ENCODE measurements at regions not wholly inside any gene's neighbourhood (a gene's known extent, or its start where the extent isn't known, plus 50 kb on each side); places are given as distances from the start of the nearest gene placed in this dataset.
"Not testable (repeated sequence)": the region's sequence is repeated elsewhere in the genome, so short reads cannot be mapped to it uniquely, and the experiment has no call there.

GRCh38 chr2:198296665-198297308 is 492.4 kb downstream of the PLCL1 start:
- peak; percentile 68 for DNase-seq (ENCODE audit: low spot score)

- DNase-seq (ENCODE audit: low spot score) = no peak
These were observed 488.9 kb downstream of the PLCL1 start for GRCh38 chr2:198293281-198293680.

- DNase-seq (ENCODE audit: low spot score) = no peak
These were observed 485.4 kb downstream of the PLCL1 start for GRCh38 chr2:198289811-198290210.

GRCh38 chr2:198287706-198288105 is 483.3 kb downstream of the PLCL1 start:
- DNase-seq (ENCODE audit: low spot score) = no peak

GRCh38 chr2:198285216-198285615 is 480.8 kb downstream of the PLCL1 start:
- no peak for DNase-seq (ENCODE audit: low spot score)

- DNase-seq (ENCODE audit: low spot score) = no peak
These were observed 478.8 kb downstream of the PLCL1 start for GRCh38 chr2:198283146-198283545.

- DNase-seq (ENCODE audit: low spot score) = no peak
These were observed 477.7 kb downstream of the PLCL1 start for GRCh38 chr2:198282061-198282460.

GRCh38 chr2:198280145-198280544 is 475.8 kb downstream of the PLCL1 start:
- no peak for DNase-seq (ENCODE audit: low spot score)

- DNase-seq (ENCODE audit: low spot score) = no peak
These were observed 474.6 kb downstream of the PLCL1 start for GRCh38 chr2:198279026-198279425.

- no peak for DNase-seq (ENCODE audit: low spot score)
These were observed 472.8 kb downstream of the PLCL1 start for GRCh38 chr2:198277181-198277580.

GRCh38 chr2:198273660-198274059 is 469.3 kb downstream of the PLCL1 start:
- DNase-seq (ENCODE audit: low spot score) = peak; percentile 6

- DNase-seq (ENCODE audit: low spot score) = not testable (repeated sequence)
These were observed 465.8 kb downstream of the PLCL1 start for GRCh38 chr2:198270157-198270556.

GRCh38 chr2:198268519-198268918 is 464.1 kb downstream of the PLCL1 start:
- no peak for DNase-seq (ENCODE audit: low spot score)

- no peak for DNase-seq (ENCODE audit: low spot score)
These were observed 455.1 kb downstream of the PLCL1 start for GRCh38 chr2:198259496-198259895.

- no peak for DNase-seq (ENCODE audit: low spot score)
These were observed 450.2 kb downstream of the PLCL1 start for GRCh38 chr2:198254536-198255090.

- no peak for DNase-seq (ENCODE audit: low spot score)
These were observed 449.6 kb downstream of the PLCL1 start for GRCh38 chr2:198253995-198254394.

- DNase-seq (ENCODE audit: low spot score) = no peak
These were observed 448.1 kb downstream of the PLCL1 start for GRCh38 chr2:198252472-198252871.

GRCh38 chr2:198242093-198242492 is 437.7 kb downstream of the PLCL1 start:
- no peak for DNase-seq (ENCODE audit: low spot score)

GRCh38 chr2:198238429-198238828 is 434.0 kb downstream of the PLCL1 start:
- no peak for DNase-seq (ENCODE audit: low spot score)

GRCh38 chr2:198236338-198236737 is 431.9 kb downstream of the PLCL1 start:
- DNase-seq (ENCODE audit: low spot score) = no peak

- no peak for DNase-seq (ENCODE audit: low spot score)
These were observed 427.9 kb downstream of the PLCL1 start for GRCh38 chr2:198232281-198232680.

GRCh38 chr2:198231562-198231961 is 427.2 kb downstream of the PLCL1 start:
- DNase-seq (ENCODE audit: low spot score) = no peak

- no peak for DNase-seq (ENCODE audit: low spot score)
These were observed 416.6 kb downstream of the PLCL1 start for GRCh38 chr2:198220763-198221610.

Measured in kidney capillary endothelial cell (primary cell).